GM15510 (cell line): ENCODE measurements at regions not wholly inside any gene's neighbourhood (a gene's known extent, or its start where the extent isn't known, plus 50 kb on each side); places are given as distances from the start of the nearest gene placed in this dataset.

Experiments
- POLR2A ChIP-seq: IDR thresholded peaks from 3 replicates; pipeline ENCODE4 v1.6.1; 2011; ENCODE audit warnings: borderline replicate concordance; ENCODE audit not compliant: insufficient read length; ENCODE audit errors: extremely low read depth

DNA sequence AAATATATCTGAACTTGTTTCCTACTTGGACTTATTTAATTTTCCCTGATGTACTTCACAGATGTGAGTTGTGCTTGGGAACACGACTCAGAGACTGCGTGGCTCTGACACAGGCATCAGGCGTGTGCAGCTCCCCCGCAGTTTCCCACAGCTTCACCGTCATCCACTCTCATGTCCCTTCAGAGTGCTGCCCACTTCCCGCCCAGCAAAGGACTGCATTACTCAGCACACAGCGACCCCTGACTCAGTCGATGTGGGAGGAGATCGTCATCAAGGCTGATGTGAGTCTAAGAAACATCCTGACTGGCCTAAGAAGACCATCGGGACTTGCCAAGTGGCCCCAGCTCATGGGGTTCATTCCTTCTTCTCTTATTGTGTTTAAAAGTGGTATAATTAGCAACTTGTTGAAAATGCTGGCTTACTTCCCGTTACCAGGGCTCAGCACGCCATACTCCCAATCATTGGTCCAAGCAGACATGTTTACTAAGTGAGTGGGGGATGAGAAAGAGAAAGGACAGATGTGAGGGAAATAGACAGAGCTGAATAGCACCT is 539.4 kb upstream of the JARID2 start:
- no peak for TF ChIP-seq POLR2A

DNA sequence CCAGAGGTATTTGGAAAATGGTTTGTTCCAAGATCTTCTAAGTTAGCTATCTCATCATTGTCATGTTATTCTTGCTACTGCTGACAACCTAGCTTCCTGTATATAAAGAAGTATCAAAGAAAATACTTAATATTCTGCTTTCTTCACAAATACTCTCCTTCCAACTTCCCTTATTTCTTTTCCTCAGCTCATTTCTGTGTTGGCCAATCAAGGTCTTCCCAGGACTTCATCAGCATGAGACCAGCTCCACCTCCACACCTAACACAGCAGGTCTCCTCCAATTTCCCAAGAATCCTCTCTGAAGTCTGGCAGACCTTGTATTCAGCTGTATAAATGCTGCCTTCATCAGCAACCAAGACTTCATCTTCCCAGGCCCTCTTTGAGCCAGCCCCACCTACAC is 538.6 kb upstream of the JARID2 start:
- TF ChIP-seq POLR2A, result no peak

DNA sequence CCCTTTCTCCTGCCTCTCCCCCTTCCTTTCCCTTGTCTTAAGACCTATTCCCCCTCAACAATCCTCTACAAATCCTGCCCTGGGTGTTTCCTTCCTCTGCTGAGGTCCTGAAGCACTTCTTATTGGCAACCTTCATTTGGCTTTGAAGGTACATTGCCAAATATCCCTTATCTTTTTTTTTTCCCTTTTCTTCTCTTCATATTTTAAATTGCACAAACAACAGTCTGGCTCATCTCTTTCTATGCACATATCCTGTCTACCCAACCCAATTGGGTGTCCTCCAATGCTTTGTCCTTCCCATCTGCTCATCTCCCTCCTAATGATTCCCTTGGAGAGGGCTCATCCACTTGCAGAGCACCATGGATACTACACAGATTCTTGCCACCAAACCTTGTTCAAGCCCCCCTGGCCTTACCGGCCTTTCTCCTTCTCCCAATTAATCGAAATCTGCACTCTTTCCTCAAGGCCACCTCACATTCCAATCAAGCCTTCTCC is 537.9 kb upstream of the JARID2 start:
- no peak for TF ChIP-seq POLR2A

DNA sequence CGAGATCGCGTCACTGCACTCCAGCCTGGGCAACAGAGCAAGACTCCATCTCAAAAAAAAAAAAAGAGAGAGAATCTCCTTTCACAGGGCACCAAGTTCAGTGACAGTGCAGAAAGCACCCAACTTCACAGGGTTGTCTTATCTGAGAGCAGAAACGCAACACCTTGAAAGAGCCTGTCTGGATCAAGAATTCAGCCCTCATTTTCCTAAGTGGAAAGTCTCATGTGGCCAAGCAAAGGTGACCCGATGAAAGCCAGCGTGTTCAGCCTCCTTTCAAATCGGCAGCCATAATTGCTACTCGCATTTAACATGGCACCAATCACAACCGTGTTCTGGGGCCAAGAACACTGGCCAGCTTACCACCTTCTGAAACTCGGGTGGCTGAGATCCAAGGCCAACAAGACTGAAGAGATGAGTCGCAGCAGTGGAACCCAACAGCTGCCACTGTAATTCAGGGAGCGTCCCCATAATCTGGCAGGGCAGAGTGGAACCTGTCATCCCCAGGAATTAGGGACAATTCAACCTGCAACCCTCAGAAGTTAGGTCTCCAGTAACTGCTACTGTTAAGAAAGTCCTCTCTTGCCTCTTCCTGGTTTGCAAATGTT is 536.7 kb upstream of the JARID2 start:
- no peak for TF ChIP-seq POLR2A

DNA sequence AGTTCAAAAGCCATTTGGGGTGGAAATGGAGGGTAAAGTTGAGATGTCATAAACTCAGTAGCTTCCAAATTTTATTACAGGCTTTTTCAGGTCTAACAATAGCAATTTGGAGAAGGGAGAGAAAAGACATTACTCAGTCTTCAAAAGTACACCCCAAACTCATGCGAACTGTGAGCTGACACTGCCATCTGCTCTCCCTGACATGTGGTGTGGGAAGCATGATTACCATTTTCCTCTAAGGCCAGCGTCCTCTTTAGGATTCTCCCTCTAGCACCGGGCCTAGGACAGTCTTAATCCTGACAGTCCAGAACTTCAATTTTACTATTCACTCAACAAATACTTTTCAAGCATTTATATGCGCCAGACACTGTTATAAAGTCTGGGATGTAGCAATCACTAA is 536.0 kb upstream of the JARID2 start:
- no peak for TF ChIP-seq POLR2A

DNA sequence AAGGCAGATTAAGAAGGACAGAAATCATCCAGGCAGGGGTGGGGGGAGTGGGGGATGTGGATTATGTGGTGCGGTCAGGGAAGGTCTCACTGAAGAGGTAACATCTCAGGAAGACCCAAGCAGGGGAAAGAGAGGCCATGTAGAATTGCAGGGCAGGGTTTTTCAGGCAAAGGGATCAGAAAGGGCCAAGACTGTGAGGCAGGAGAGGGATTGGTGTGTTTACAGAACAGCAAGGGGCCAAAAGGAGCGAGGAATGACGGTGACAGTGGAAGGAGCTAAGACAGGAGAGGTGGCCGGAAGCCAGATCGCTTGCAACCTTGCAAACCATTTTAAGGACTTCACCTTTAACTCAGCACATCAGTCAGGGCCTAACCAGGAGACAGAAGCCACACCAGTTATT is 535.4 kb upstream of the JARID2 start:
- no peak for TF ChIP-seq POLR2A

DNA sequence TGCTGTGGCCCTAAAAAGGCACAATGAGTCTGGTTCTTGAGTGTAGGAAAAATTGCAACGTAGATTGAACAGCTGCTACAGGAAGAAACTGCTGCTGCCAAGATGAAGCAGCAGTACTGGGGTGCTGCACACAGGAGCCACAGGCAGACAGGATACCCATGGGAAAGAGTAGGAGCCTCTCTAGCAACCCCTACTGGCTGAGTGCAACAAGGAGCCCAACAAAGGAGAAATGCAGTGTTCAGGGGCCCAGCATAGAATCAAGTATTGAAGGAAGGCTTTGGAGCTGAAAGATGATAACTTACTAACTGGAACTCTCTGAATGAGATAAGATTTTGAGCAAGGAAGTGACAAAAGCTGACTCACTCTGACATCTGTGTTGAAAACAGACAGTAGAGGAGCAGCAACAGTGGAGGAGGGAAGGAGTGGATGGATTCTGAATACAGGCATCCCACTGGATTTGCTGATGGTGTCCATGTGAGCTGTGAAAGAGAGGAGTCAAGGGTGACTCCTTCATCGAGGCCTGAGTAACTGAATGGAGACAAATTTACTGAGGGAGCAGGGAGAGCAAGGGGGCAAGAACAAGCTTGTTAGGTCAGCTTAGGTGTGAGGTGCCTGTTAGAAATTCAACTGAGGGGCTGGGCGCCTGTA is 534.7 kb upstream of the JARID2 start:
- TF ChIP-seq POLR2A, result no peak

DNA sequence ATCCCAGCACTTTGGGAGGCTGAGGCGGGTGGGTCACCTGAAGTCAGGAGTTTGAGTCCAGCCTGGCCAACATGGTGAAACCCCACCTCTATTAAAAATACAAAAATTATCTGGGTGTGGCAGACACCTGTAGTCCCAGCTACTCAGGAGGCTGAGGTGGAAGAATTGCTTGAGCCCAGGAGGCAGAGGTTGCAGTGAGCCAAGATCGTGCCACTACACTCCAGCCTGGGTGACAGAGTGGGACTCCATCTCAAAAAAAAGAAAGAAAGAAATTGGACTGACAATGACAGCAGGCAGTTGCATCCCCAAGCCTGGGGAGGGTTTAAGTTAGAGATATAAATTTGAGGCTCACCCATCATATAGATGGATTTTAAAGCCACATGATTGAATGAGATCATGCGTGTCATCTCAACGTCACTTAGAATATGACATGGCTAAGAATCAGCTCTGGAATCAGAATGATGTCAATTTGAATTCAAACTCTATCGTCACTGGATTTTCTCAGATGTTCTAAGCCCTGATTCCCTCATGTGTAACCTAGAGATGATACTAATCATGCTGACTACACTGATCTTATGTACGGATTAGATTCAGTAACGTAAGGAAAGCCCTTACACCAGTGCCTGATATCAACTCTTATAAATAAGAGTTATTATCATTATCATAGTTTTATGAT is 534.0 kb upstream of the JARID2 start:
- no peak for TF ChIP-seq POLR2A

DNA sequence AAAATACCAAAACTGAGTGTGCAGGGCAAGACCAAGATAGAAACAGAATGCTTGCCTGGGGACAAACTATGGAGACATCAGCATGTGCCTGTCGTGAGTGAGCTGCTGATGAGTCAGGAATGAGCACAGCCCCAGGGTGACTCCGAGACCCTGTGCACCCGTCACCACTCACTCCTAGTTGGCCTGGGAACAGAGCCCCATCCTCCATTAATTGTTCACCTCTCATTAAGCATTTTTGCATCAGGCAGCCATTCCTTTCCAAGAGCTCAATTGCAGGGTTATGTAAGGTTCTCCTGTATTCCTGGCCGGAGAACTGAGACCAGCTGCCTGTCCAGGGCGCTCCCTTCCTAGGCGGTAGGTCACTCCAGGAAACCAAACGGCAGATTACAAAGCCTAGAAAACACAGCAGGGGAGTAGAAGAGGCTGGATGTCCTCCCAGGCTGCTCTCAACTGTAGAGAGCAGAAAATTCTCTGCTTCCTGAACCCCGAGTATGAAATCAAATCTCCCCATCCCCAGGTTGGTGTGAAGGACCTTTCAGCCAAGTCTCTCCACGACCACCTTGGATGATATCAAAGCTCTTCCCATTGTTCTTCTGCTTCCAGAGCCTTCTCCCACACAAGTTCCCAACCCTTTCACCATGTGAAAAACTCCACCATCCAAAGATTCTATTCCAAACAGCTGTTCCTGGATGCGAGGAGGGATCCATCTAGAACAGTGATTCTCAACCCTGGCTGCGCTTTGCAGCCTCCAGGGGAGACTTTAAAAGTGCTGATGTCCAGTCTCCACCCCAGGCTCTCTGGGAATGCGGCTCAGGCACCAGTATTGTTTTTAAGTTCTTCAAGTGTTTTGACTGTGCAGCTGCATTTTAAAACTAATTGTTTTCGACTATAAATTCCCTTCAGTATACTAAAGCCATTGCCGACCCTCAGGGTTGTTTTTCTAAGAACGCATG is 532.6 kb upstream of the JARID2 start:
- no peak for TF ChIP-seq POLR2A

DNA sequence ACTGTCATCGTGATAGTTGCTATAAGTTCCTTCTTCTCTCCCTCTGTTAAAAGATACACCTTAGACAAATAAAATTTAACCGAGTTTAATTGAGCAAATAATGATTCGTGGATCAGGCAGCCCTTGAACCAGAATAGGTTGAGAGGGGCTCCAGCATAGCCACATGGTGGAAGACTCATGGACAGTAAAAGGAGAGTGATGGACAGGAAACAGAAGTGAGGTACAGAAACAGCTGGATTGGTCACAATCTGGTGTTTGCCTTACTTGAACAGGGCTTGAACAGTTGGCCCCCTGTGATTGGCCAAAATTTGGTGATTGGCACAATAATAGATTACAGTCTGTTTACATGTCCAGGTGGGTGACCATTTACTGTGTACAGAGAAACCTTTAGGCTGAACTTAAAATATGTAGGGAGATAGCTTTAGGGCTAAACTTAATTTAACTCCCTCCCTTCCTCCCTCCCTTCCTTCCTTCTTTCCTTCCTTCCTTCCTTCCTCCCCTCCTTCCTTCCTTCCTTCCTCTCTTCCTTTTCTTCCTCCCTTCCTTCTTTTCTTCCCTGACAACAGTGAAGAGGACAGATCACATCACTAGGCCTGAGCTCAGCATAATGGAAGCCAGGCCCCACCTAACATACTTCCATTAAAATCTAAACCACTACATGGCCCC is 531.8 kb upstream of the JARID2 start:
- TF ChIP-seq POLR2A, result no peak

DNA sequence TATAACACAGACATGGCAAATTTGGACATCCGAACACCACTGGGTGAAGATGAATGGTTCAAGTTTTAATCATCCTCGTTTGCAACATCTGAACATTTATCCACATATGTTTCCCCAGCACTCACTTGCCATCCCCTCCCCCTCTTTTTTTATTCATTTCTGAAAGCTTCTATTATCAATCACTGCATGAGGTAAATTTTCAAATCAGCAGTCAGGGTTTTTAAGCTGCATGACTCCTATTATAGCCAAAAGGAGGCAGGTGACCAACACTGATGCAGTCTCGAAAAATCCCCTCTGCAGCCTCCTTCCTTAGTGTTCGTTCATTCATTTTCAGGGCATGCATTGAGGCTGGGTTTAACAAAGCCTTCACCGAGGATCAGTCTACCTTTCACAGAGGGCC is 530.8 kb upstream of the JARID2 start:
- TF ChIP-seq POLR2A, result no peak

DNA sequence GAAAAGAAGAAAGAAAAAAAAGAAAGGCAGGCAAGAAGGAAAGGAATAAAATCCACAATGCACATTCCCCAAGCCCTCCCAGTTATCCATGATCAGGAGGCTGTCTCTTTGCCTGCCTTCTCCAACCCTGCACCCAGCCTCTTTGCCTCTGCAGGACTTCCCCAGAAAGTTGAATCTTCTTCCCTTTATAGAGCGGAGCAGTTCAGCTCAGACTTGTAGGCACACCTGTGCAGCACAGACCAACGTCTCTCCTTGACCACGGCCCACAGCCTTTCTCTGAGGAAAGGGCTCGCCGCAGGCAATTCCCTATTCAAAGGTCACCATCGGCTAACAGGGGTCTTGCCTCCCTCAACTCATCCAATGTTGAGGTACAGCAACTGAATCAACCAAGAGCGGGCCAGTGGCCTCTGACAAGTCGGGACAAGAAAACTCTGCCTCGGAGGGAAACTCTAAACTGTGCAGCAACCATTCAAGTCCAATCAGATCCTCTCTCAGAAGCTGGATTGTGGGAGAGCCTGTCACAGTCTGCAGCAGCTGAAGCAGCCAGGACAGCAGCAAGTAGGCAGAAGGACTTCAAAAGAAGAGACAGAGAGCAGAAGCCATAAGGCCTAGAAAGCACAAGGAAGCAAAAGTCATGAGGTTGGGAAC is 529.2 kb upstream of the JARID2 start:
- no peak for TF ChIP-seq POLR2A

DNA sequence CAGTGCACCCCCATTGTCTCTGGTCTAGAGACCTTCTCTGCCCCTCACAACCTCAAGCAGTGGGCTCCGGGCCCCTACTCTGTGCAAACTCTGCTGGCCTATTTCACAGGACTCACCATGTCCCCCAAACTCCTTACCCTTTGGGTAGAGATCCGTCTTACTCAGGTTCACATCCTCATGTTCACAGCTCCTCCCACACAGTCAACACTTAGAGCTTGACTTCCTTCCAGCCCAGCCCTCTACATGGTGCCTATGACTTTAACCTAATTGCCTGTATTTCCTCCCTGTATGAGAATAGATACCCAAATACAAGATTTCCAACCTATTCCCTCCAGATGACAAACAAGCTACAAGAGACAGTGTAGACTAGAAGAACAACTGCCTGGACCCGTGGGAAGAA is 528.6 kb upstream of the JARID2 start:
- no peak for TF ChIP-seq POLR2A

DNA sequence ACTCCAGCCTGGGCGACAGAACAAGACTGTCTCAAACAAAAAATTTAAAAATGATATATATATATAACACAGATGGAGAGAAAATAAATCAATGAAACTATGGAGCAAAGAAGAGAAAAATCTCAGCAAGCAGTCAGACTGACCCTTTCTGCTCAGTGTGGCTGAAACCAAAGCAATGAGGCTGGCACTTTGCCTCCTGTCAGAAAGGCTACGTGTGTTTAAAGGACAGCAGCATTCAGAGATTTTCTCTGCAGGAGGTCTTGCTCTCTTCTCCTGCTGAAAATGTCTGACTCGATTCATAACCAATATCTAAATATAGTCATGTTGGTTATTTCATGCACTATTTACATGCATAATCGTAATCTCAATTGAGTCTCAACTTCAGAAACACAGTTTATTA is 527.0 kb upstream of the JARID2 start:
- no peak for TF ChIP-seq POLR2A

DNA sequence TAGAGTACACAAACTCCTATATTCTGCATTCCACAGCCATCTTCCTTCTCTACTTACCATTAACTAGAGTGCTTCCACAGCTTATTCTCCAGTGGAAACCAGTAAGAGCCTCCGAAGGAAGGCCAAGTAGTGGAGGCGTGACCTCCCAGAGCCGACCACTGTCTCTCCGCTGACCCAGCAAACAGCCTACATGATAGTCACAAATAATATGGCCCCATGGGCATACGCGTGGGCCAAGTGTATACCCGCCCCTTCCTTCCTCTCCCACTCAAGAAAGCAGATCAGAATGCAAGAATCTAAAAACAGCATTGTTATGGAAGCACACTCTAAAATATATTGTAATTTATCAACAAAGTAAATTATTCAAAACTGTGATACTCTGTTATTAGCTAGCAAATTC is 526.6 kb upstream of the JARID2 start:
- no peak for TF ChIP-seq POLR2A
